Coronary artery (tissue), 2 donors: ENCODE measurements at regions not wholly inside any gene's neighbourhood (a gene's known extent, or its start where the extent isn't known, plus 50 kb on each side); places are given as distances from the start of the nearest gene placed in this dataset.
"Not testable (repeated sequence)": the region's sequence is repeated elsewhere in the genome, so short reads cannot be mapped to it uniquely, and the experiment has no call there.

Source experiments
- DNase-seq: peaks from one replicate; pipeline ENCODE4 v3.0.0-alpha.2; 2017; ENCODE audit warnings: low spot score
- H3K27ac ChIP-seq, 2 donors: fragments of 200-600 bp; sonication (generic); one replicate each; pipeline ENCODE4 v1.5.1; 2016 to 2019
- H3K4me3 ChIP-seq: fragments of 200-600 bp; sonication (generic); 2 replicates; pipeline ENCODE4 v1.5.1; 2016; ENCODE audit warnings: mild to moderate bottlenecking, moderate library complexity
- TF ChIP-seq, protein P1 (sequence below): fragments of 200-600 bp; sonication (generic); IDR thresholded peaks from one replicate; pipeline ENCODE4 v1.5.1; 2019; ENCODE audit warnings: antibody characterized with exemption

DNA sequence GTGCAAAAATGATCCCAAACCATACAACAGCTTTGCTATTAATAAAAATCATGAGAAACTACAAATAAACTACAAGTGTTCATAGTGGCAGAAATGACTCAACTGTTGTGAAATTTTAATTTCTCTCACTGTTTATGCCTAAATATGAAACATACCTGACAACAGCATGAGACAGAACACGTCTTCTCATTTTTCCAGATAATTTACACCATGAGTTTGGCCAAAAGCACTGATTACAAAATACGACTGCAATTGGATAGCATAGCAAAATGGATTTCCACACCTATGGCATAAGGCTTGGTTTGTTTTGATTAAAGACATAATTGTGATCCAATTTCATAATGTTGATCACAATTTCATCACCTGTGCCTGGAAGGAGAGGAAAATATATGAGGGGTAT, 608.6 kb downstream of the GATA3 start:
- DNase-seq, result no peak
- TF ChIP-seq, protein P1, sequence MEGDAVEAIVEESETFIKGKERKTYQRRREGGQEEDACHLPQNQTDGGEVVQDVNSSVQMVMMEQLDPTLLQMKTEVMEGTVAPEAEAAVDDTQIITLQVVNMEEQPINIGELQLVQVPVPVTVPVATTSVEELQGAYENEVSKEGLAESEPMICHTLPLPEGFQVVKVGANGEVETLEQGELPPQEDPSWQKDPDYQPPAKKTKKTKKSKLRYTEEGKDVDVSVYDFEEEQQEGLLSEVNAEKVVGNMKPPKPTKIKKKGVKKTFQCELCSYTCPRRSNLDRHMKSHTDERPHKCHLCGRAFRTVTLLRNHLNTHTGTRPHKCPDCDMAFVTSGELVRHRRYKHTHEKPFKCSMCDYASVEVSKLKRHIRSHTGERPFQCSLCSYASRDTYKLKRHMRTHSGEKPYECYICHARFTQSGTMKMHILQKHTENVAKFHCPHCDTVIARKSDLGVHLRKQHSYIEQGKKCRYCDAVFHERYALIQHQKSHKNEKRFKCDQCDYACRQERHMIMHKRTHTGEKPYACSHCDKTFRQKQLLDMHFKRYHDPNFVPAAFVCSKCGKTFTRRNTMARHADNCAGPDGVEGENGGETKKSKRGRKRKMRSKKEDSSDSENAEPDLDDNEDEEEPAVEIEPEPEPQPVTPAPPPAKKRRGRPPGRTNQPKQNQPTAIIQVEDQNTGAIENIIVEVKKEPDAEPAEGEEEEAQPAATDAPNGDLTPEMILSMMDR, result no peak
- Histone ChIP-seq H3K27ac (no peak overlapping the region), H3K4me3 (no peak overlapping the region)

DNA sequence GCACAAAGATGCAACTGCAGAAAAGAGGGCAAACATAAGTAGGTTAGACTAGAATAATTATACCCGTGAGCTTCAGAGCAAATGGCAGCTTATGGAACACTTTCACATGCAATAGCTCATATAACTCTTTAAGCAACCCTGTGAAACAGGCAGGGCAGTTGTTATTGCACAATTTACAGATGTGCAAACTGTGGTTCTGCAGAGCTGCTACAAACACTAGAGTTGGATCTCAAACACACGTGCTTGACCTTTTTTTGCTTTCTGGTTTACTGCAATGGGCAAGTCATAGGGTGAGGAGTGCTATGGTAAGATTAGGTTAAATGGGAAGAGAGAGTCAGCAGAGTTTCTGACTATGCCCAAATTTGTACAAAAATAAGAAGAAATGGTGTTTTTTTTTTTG, 610.8 kb downstream of the GATA3 start:
- Histone ChIP-seq H3K4me3 (no peak overlapping the region), H3K27ac (no peak overlapping the region)
- TF ChIP-seq, protein P1, result no peak
- DNase-seq, result no peak

GRCh38 chr10:8670461-8670860, 616.0 kb downstream of the GATA3 start:
- Histone ChIP-seq H3K27ac (no peak overlapping the region), H3K4me3 (no peak overlapping the region)
- no peak for DNase-seq
- TF ChIP-seq, protein P1, result no peak

DNA sequence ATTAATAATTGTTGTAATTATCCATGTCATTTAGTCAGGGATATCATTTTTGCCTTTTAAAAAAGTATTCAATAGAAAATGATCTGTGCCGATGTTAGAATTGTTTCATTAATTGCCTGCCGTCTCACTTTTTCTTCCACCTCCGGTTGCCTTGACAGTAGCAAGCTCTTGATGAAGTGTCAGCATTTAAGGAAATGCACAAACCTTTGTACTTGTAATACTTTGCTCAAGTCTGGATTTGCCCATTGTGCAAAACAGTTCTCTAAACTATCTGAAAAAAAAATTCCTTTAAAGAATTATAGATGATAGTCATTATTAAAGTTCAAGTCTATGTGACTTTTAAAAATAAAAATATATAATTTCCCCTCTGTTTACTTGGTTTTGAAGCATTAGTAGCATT, 619.7 kb downstream of the GATA3 start:
- DNase-seq, result no peak
- no peak overlapping the region for H3K27ac ChIP-seq
- TF ChIP-seq, protein P1, result no peak
- H3K4me3 ChIP-seq, result no peak overlapping the region

DNA sequence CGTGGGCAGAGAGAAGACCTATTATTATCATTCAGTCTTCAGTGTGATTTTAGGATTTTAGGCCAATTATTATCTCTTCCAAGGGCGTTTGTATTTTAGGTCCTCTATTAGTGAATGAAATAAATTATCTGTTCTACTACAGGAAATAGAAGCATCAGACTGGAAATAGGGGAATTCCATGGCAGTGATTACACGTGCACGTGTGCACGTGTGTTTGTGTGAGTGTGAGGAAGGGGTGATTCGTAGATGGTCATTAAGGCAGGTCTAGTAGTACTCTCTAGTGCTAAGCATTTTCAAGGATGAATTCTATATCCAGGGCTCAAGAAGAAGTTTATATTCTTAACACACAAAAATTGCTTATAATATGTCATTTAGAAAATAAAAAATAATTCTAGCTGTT, 623.2 kb downstream of the GATA3 start:
- Histone ChIP-seq H3K4me3 (no peak overlapping the region), H3K27ac (no peak overlapping the region)

GRCh38 chr10:8684916-8685315, 630.4 kb downstream of the GATA3 start:
- H3K4me3 ChIP-seq, H3K27ac ChIP-seq, DNase-seq: not testable (repeated sequence)

More for the DNA sequence above, 623.2 kb downstream of the GATA3 start:
- no peak for DNase-seq
- TF ChIP-seq, protein P1, result no peak

GRCh38 chr10:8688881-8689280, 634.4 kb downstream of the GATA3 start:
- Histone ChIP-seq H3K27ac (no peak overlapping the region), H3K4me3 (no peak overlapping the region)
- no peak for DNase-seq
- TF ChIP-seq, protein P1, result no peak

- DNase-seq, result no peak
- H3K4me3 ChIP-seq, result no peak overlapping the region
- H3K27ac ChIP-seq, result no peak overlapping the region
- TF ChIP-seq, protein P1, result no peak
These were observed 637.1 kb downstream of the GATA3 start for GRCh38 chr10:8691498-8692017.

DNA sequence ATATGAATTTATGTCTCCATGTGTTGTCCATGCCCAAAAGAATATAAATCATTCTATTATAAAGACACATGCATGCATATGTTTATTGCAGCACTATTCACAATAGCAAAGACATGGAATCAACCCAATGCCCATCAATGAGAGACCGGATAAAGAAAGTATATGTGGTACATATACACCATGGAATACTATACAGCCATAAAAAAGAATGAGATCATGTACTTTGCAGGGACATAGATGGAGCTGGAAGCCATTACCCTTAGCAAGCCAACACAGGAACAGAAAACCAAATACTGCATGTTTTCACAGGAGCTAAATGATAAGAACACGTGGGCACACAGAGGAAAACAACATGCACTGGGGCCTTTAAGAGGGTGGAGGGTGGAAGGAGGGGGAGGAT, 639.1 kb downstream of the GATA3 start:
- DNase-seq, H3K4me3 ChIP-seq, H3K27ac ChIP-seq: not testable (repeated sequence)
